GM23338 (cell line): ENCODE measurements at regions not wholly inside any gene's neighbourhood (a gene's known extent, or its start where the extent isn't known, plus 50 kb on each side); places are given as distances from the start of the nearest gene placed in this dataset.

Experiments used
- ATAC-seq: fragments of 200-7000 bp; cut with Tn5 transposase; 3 replicates; pipeline ENCODE4 v1.9.1; 2020
- DNase-seq: peaks from one replicate; pipeline ENCODE4 v3.0.0-alpha.2; 2015; ENCODE audit warnings: low spot score
- H2AFZ ChIP-seq: fragments of 200-600 bp; sonication (generic); 2 replicates; pipeline ENCODE4 v1.8.0; 2016; ENCODE audit warnings: antibody characterized with exemption, mild to moderate bottlenecking, moderate library complexity
- H3F3A ChIP-seq: fragments of 200-600 bp; sonication (generic); replicated peaks from 2 replicates; pipeline ENCODE4 v1.8.0; 2017; ENCODE audit warnings: antibody characterized with exemption, mixed run types, low read depth
- H3K27ac ChIP-seq: fragments of 200-600 bp; sonication (generic); 2 replicates; pipeline ENCODE4 v1.6.1; 2016; ENCODE audit warnings: low read depth
- H3K27me3 ChIP-seq: fragments of 200-600 bp; sonication (generic); 2 replicates; pipeline ENCODE4 v1.8.0; 2016; ENCODE audit warnings: mild to moderate bottlenecking, mixed run types, moderate library complexity; ENCODE audit not compliant: insufficient read depth
- H3K36me3 ChIP-seq: fragments of 200-600 bp; sonication (generic); 2 replicates; pipeline ENCODE4 v1.8.0; 2016; ENCODE audit warnings: mild to moderate bottlenecking; ENCODE audit not compliant: insufficient read depth
- H3K4me1 ChIP-seq: fragments of 200-600 bp; sonication (generic); 2 replicates; pipeline ENCODE4 v1.8.0; 2016; ENCODE audit warnings: mild to moderate bottlenecking, moderate library complexity; ENCODE audit not compliant: insufficient read depth
- H3K4me2 ChIP-seq: fragments of 200-600 bp; sonication (generic); 2 replicates; pipeline ENCODE4 v1.7.1; 2017; ENCODE audit warnings: mixed run types
- H3K4me3 ChIP-seq: fragments of 200-600 bp; sonication (generic); 2 replicates; pipeline ENCODE4 v1.6.1; 2016; ENCODE audit warnings: mixed run types
- H3K79me2 ChIP-seq: fragments of 200-600 bp; sonication (generic); replicated peaks from 2 replicates; pipeline ENCODE4 v1.8.0; 2017; ENCODE audit warnings: mild to moderate bottlenecking; ENCODE audit not compliant: insufficient read depth
- H3K9me2 ChIP-seq: fragments of 200-600 bp; sonication (generic); 2 replicates; pipeline ENCODE4 v1.8.0; 2017; ENCODE audit not compliant: insufficient read depth
- H4K20me1 ChIP-seq: fragments of 200-600 bp; sonication (generic); replicated peaks from 2 replicates; pipeline ENCODE4 v1.8.0; 2017; ENCODE audit warnings: mild to moderate bottlenecking; ENCODE audit not compliant: insufficient read depth
- H3K27ac Mint-ChIP-seq: 2 replicates; pipeline ENCODE4 v1.8.0; 2020; ENCODE audit warnings: inconsistent platforms, mild to moderate bottlenecking, moderate library complexity, mixed read lengths
- H3K27me3 Mint-ChIP-seq: 3 replicates; pipeline ENCODE4 v1.8.0; 2022; ENCODE audit warnings: low read depth, mild to moderate bottlenecking, moderate library complexity, mixed read lengths, inconsistent platforms; ENCODE audit not compliant: insufficient read depth, poor library complexity
- H3K36me3 Mint-ChIP-seq: 3 replicates; pipeline ENCODE4 v1.8.0; 2021; ENCODE audit warnings: low read depth, mild to moderate bottlenecking, inconsistent platforms, moderate library complexity, mixed read lengths
- H3K4me1 Mint-ChIP-seq: 3 replicates; pipeline ENCODE4 v1.8.0; 2020; ENCODE audit warnings: mild to moderate bottlenecking, inconsistent platforms, mixed read lengths
- H3K4me3 Mint-ChIP-seq: 3 replicates; pipeline ENCODE4 v1.8.0; 2021; ENCODE audit warnings: moderate library complexity, mild to moderate bottlenecking, inconsistent platforms, mixed read lengths
- H3K9me3 Mint-ChIP-seq: 3 replicates; pipeline ENCODE4 v1.8.0; 2020; ENCODE audit warnings: moderate library complexity, mild to moderate bottlenecking, inconsistent platforms, mixed read lengths
- CREB1 ChIP-seq: fragments of 250-450 bp; sonication (Bioruptor Pico); IDR thresholded peaks from 2 replicates; pipeline ENCODE4 v1.5.0; 2020; ENCODE audit warnings: low read depth, mild to moderate bottlenecking, moderate library complexity
- EZH2 ChIP-seq: fragments of 200-600 bp; sonication (generic); IDR thresholded peaks from one replicate; pipeline ENCODE4 v1.8.0; 2017; ENCODE audit warnings: antibody characterized with exemption, mild to moderate bottlenecking, low read depth; ENCODE audit not compliant: unreplicated experiment
- EZH2phosphoT487 ChIP-seq: fragments of 200-600 bp; sonication (generic); IDR thresholded peaks from one replicate; pipeline ENCODE4 v1.8.1; 2018; ENCODE audit warnings: antibody characterized with exemption; ENCODE audit not compliant: unreplicated experiment
- JUNB ChIP-seq: IDR thresholded peaks from one replicate; pipeline ENCODE4 v1.6.1; 2016; ENCODE audit warnings: antibody characterized with exemption; ENCODE audit not compliant: unreplicated experiment
- NANOG ChIP-seq: IDR thresholded peaks from 2 replicates; pipeline ENCODE4 v1.6.1; 2016; ENCODE audit warnings: antibody characterized with exemption, borderline replicate concordance
- POLR2AphosphoS5 ChIP-seq: IDR thresholded peaks from 2 replicates; pipeline ENCODE4 v1.6.1; 2016; ENCODE audit warnings: antibody characterized with exemption, low read depth
- STAT1 ChIP-seq: IDR thresholded peaks from one replicate; pipeline ENCODE4 v1.6.1; 2016; ENCODE audit warnings: antibody characterized with exemption; ENCODE audit not compliant: unreplicated experiment
- ZNF114 ChIP-seq: fragments of 250-450 bp; sonication (Bioruptor Pico); IDR thresholded peaks from 2 replicates; pipeline ENCODE4 v1.5.0; 2020; ENCODE audit warnings: mild to moderate bottlenecking, moderate library complexity
- ZNF331 ChIP-seq: fragments of 250-450 bp; sonication (Bioruptor Pico); IDR thresholded peaks from 2 replicates; pipeline ENCODE4 v1.5.0; 2020; ENCODE audit warnings: low read depth, mild to moderate bottlenecking, moderate library complexity
- TF ChIP-seq, protein P1 (sequence below), 2 experiments: fragments of 200-600 bp in 1 of 2; sonication (generic) in 1 of 2; conservative IDR thresholded peaks; 2 replicates each; pipeline versions ENCODE4 v1.5.1 to v1.6.1; 2016 to 2017; ENCODE audit warnings: antibody characterized with exemption in 2 of 2, low read depth in 2 of 2, mild to moderate bottlenecking in 2 of 2, moderate library complexity in 1 of 2
- TF ChIP-seq, protein P2 (sequence below): IDR thresholded peaks from one replicate; pipeline ENCODE4 v1.6.1; 2018; ENCODE audit warnings: antibody characterized with exemption; ENCODE audit not compliant: unreplicated experiment
- TF ChIP-seq, protein P3 (sequence below): fragments of 250-450 bp; sonication (Bioruptor Pico); IDR thresholded peaks from 2 replicates; pipeline ENCODE4 v1.5.0; 2020; ENCODE audit warnings: mild to moderate bottlenecking, moderate library complexity
- TF ChIP-seq, protein P4 (sequence below): IDR thresholded peaks from 2 replicates; pipeline ENCODE4 v1.6.1; 2016; ENCODE audit warnings: antibody characterized with exemption

DNA sequence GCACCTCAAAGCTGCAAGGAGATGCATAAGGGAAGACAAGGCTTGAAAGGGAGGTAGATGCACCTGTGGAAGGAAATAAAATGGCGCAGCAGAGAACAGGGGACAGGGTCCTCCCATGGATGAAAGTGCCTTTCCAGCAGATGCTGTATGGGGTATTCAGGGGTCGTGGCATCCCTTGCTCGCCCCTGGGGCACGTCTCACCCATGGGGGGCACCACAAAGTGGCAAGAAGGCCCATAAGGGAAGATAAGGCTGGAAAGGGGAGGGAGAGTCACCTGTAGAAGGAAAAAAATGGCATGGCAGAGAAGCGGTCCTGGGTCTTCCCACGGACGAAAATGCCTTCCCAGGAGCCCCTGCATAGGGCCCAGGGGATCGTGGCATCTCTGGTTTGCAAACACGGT lies 265.1 kb downstream of the ALG10 start:
- H3K36me3 Mint-ChIP-seq: peaks cover 54% of the 10 kb centered on the region
- Histone ChIP-seq H3K27ac (no peak overlapping the region), H3K4me1 (no peaks in the 10 kb centered on the region), H3K27me3 (no peaks in the 10 kb centered on the region), H4K20me1 (no peaks in the 10 kb centered on the region), H3K79me2 (no peaks in the 10 kb centered on the region), H2AFZ (no peak overlapping the region), H3K4me3 (no peak overlapping the region), H3K36me3 (peaks cover 24% of the 10 kb centered on the region), H3F3A (no peaks in the 10 kb centered on the region), H3K9me2 (no peaks in the 10 kb centered on the region), H3K4me2 (no peak overlapping the region)
- H3K4me1 Mint-ChIP-seq: no peaks in the 10 kb centered on the region
- DNase-seq (no peak), ATAC-seq (no peak)
- no peak overlapping the region for H3K4me3 Mint-ChIP-seq
- H3K9me3 Mint-ChIP-seq: peaks cover 97% of the 10 kb centered on the region
- H3K27ac Mint-ChIP-seq: no peak overlapping the region
- peaks cover 10% of the 10 kb centered on the region for H3K27me3 Mint-ChIP-seq
- TF ChIP-seq NANOG (no peak), EZH2phosphoT487 (no peak), EZH2 (no peak), STAT1 (no peak), POLR2AphosphoS5 (no peak), ZNF114 (CRISPR knock-in tag) (no peak), CREB1 (CRISPR knock-in tag) (no peak), ZNF331 (CRISPR knock-in tag) (no peak), JUNB (no peak)
- TF ChIP-seq, protein P1, sequence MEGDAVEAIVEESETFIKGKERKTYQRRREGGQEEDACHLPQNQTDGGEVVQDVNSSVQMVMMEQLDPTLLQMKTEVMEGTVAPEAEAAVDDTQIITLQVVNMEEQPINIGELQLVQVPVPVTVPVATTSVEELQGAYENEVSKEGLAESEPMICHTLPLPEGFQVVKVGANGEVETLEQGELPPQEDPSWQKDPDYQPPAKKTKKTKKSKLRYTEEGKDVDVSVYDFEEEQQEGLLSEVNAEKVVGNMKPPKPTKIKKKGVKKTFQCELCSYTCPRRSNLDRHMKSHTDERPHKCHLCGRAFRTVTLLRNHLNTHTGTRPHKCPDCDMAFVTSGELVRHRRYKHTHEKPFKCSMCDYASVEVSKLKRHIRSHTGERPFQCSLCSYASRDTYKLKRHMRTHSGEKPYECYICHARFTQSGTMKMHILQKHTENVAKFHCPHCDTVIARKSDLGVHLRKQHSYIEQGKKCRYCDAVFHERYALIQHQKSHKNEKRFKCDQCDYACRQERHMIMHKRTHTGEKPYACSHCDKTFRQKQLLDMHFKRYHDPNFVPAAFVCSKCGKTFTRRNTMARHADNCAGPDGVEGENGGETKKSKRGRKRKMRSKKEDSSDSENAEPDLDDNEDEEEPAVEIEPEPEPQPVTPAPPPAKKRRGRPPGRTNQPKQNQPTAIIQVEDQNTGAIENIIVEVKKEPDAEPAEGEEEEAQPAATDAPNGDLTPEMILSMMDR (conservative IDR thresholded peaks at IDR 0.05; ENCODE audit: low read depth in 2 of 2): no peak
- TF ChIP-seq, protein P2, sequence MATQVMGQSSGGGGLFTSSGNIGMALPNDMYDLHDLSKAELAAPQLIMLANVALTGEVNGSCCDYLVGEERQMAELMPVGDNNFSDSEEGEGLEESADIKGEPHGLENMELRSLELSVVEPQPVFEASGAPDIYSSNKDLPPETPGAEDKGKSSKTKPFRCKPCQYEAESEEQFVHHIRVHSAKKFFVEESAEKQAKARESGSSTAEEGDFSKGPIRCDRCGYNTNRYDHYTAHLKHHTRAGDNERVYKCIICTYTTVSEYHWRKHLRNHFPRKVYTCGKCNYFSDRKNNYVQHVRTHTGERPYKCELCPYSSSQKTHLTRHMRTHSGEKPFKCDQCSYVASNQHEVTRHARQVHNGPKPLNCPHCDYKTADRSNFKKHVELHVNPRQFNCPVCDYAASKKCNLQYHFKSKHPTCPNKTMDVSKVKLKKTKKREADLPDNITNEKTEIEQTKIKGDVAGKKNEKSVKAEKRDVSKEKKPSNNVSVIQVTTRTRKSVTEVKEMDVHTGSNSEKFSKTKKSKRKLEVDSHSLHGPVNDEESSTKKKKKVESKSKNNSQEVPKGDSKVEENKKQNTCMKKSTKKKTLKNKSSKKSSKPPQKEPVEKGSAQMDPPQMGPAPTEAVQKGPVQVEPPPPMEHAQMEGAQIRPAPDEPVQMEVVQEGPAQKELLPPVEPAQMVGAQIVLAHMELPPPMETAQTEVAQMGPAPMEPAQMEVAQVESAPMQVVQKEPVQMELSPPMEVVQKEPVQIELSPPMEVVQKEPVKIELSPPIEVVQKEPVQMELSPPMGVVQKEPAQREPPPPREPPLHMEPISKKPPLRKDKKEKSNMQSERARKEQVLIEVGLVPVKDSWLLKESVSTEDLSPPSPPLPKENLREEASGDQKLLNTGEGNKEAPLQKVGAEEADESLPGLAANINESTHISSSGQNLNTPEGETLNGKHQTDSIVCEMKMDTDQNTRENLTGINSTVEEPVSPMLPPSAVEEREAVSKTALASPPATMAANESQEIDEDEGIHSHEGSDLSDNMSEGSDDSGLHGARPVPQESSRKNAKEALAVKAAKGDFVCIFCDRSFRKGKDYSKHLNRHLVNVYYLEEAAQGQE: no peak
- TF ChIP-seq, protein P3, sequence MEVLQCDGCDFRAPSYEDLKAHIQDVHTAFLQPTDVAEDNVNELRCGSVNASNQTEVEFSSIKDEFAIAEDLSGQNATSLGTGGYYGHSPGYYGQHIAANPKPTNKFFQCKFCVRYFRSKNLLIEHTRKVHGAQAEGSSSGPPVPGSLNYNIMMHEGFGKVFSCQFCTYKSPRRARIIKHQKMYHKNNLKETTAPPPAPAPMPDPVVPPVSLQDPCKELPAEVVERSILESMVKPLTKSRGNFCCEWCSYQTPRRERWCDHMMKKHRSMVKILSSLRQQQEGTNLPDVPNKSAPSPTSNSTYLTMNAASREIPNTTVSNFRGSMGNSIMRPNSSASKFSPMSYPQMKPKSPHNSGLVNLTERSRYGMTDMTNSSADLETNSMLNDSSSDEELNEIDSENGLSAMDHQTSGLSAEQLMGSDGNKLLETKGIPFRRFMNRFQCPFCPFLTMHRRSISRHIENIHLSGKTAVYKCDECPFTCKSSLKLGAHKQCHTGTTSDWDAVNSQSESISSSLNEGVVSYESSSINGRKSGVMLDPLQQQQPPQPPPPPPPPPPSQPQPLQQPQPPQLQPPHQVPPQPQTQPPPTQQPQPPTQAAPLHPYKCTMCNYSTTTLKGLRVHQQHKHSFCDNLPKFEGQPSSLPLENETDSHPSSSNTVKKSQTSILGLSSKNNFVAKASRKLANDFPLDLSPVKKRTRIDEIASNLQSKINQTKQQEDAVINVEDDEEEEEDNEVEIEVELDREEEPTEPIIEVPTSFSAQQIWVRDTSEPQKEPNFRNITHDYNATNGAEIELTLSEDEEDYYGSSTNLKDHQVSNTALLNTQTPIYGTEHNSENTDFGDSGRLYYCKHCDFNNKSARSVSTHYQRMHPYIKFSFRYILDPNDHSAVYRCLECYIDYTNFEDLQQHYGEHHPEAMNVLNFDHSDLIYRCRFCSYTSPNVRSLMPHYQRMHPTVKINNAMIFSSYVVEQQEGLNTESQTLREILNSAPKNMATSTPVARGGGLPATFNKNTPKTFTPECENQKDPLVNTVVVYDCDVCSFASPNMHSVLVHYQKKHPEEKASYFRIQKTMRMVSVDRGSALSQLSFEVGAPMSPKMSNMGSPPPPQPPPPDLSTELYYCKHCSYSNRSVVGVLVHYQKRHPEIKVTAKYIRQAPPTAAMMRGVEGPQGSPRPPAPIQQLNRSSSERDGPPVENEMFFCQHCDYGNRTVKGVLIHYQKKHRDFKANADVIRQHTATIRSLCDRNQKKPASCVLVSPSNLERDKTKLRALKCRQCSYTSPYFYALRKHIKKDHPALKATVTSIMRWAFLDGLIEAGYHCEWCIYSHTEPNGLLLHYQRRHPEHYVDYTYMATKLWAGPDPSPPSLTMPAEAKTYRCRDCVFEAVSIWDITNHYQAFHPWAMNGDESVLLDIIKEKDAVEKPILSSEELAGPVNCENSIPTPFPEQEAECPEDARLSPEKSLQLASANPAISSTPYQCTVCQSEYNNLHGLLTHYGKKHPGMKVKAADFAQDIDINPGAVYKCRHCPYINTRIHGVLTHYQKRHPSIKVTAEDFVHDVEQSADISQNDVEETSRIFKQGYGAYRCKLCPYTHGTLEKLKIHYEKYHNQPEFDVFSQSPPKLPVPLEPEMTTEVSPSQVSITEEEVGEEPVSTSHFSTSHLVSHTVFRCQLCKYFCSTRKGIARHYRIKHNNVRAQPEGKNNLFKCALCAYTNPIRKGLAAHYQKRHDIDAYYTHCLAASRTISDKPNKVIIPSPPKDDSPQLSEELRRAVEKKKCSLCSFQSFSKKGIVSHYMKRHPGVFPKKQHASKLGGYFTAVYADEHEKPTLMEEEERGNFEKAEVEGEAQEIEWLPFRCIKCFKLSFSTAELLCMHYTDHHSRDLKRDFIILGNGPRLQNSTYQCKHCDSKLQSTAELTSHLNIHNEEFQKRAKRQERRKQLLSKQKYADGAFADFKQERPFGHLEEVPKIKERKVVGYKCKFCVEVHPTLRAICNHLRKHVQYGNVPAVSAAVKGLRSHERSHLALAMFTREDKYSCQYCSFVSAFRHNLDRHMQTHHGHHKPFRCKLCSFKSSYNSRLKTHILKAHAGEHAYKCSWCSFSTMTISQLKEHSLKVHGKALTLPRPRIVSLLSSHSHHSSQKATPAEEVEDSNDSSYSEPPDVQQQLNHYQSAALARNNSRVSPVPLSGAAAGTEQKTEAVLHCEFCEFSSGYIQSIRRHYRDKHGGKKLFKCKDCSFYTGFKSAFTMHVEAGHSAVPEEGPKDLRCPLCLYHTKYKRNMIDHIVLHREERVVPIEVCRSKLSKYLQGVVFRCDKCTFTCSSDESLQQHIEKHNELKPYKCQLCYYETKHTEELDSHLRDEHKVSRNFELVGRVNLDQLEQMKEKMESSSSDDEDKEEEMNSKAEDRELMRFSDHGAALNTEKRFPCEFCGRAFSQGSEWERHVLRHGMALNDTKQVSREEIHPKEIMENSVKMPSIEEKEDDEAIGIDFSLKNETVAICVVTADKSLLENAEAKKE: no peak
- TF ChIP-seq, protein P4, sequence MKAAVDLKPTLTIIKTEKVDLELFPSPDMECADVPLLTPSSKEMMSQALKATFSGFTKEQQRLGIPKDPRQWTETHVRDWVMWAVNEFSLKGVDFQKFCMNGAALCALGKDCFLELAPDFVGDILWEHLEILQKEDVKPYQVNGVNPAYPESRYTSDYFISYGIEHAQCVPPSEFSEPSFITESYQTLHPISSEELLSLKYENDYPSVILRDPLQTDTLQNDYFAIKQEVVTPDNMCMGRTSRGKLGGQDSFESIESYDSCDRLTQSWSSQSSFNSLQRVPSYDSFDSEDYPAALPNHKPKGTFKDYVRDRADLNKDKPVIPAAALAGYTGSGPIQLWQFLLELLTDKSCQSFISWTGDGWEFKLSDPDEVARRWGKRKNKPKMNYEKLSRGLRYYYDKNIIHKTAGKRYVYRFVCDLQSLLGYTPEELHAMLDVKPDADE: no peak
